NOMO-1 treated with DMSO at 0.1 percent for 48 hours (cell line): ENCODE measurements at regions not wholly inside any gene's neighbourhood (a gene's known extent, or its start where the extent isn't known, plus 50 kb on each side); places are given as distances from the start of the nearest gene placed in this dataset.

Experiments used
- DNase-seq: peaks from one replicate; lab custom pipeline; 2025; ENCODE audit not compliant: unreplicated experiment; lab: John Stamatoyannopoulos, UW

DNA sequence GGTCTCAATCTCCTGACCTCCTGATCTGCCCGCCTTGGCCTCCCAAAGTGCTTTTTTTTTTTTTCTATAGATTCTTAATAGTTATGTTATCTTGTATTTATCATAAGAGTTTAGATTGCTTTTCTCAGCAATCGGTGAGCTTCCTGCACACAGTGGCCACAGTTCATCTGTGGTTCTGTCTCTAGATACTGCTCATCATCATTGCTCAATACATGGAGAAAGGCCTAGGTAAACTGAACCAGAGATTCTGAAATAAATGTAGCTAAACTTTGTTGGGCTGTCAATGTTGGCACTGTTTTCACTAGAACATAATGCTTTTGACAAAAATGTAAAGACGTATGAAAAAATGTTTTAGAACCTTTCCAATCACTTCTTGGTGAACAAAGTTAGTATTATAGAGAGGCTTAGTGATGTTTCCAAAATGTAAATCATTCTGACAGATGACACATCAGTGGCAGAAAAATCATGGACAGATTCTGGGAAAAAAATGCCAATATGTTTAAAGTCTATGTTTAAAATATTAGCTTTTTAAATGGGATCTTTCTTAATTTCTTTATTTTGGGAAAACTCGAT, 50.0 kb upstream of the LIMCH1 start:
- no peak for DNase-seq
